ENCODE measurements at regions not wholly inside any gene's neighbourhood (a gene's known extent, or its start where the extent isn't known, plus 50 kb on each side); places are given as distances from the start of the nearest gene placed in this dataset.

DNA sequence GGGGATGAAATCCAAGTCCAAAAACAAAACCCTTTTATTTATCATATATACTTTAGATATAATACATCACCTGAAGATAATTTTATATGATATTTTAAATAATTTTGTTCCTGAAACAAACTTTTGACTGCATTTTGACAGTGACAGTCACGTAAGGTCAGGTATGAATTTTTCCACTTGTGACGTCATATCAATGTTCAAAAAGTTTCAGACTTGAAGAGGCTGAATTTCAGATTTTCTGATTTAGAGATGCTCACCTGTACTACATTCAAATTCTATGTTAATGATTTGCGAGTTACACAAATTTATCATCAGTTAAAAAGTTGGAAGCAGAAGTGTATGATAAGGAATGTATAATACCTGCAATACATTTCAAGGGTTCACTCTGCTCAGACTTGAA is 136.1 kb upstream of the EPHA6 start:
- TF ChIP-seq, protein P1, sequence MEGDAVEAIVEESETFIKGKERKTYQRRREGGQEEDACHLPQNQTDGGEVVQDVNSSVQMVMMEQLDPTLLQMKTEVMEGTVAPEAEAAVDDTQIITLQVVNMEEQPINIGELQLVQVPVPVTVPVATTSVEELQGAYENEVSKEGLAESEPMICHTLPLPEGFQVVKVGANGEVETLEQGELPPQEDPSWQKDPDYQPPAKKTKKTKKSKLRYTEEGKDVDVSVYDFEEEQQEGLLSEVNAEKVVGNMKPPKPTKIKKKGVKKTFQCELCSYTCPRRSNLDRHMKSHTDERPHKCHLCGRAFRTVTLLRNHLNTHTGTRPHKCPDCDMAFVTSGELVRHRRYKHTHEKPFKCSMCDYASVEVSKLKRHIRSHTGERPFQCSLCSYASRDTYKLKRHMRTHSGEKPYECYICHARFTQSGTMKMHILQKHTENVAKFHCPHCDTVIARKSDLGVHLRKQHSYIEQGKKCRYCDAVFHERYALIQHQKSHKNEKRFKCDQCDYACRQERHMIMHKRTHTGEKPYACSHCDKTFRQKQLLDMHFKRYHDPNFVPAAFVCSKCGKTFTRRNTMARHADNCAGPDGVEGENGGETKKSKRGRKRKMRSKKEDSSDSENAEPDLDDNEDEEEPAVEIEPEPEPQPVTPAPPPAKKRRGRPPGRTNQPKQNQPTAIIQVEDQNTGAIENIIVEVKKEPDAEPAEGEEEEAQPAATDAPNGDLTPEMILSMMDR (IDR thresholded peaks at IDR 0.05 in 8 of 11, conservative IDR thresholded peaks at IDR 0.05 in 3 of 11), result no peak
- TF ChIP-seq POLR2A (IDR thresholded peaks at IDR 0.05), result no peak

Data from spleen (tissue), 7 donors.